Osteoblast (primary cell): ENCODE measurements at regions not wholly inside any gene's neighbourhood (a gene's known extent, or its start where the extent isn't known, plus 50 kb on each side); places are given as distances from the start of the nearest gene placed in this dataset.

Experiments used
- DNase-seq: peaks from one replicate; pipeline ENCODE4 v3.0.0; 2011; ENCODE audit warnings: low spot score, mixed read lengths; ENCODE audit not compliant: insufficient read length; ENCODE audit errors: missing footprints
- H2AFZ ChIP-seq: 2 replicates; pipeline ENCODE4 v1.6.0; 2011; ENCODE audit warnings: mild to moderate bottlenecking, low read length
- H3K27ac ChIP-seq: 2 replicates; pipeline ENCODE4 v1.5.1; 2011; ENCODE audit warnings: mild to moderate bottlenecking, low read depth, low read length, moderate library complexity
- H3K27me3 ChIP-seq: 2 replicates; pipeline ENCODE4 v1.6.0; 2012; ENCODE audit warnings: mild to moderate bottlenecking, control low read depth, inconsistent platforms, low read length, moderate library complexity; ENCODE audit not compliant: insufficient read depth
- H3K36me3 ChIP-seq: 2 replicates; pipeline ENCODE4 v1.5.1; 2011; ENCODE audit warnings: mild to moderate bottlenecking, low read length, control low read depth, moderate library complexity; ENCODE audit not compliant: insufficient read depth
- H3K4me1 ChIP-seq: 2 replicates; pipeline ENCODE4 v1.5.1; 2011; ENCODE audit warnings: mild to moderate bottlenecking, low read length, control low read depth, moderate library complexity; ENCODE audit not compliant: insufficient read depth
- H3K4me2 ChIP-seq: 2 replicates; pipeline ENCODE4 v1.6.0; 2011; ENCODE audit warnings: mild to moderate bottlenecking, low read length; ENCODE audit not compliant: insufficient read depth
- H3K4me3 ChIP-seq: fragments of 200-600 bp; sonication (generic); 3 replicates; pipeline ENCODE4 v1.5.1; 2012; ENCODE audit warnings: mild to moderate bottlenecking, low read length, inconsistent platforms; ENCODE audit not compliant: insufficient read depth
- H3K79me2 ChIP-seq: 2 replicates; pipeline ENCODE4 v1.6.0; 2012; ENCODE audit warnings: mild to moderate bottlenecking, low read length, control low read depth, inconsistent platforms; ENCODE audit not compliant: insufficient read depth
- H3K9me3 ChIP-seq: 2 replicates; pipeline ENCODE4 v1.5.1; 2011; ENCODE audit warnings: low read depth, low read length, control low read depth
- H4K20me1 ChIP-seq: 2 replicates; pipeline ENCODE4 v1.6.0; 2012; ENCODE audit warnings: mild to moderate bottlenecking, low read length, control low read depth; ENCODE audit not compliant: insufficient read depth
- CTCF ChIP-seq: IDR thresholded peaks from 2 replicates; pipeline ENCODE4 v1.5.1; 2011; ENCODE audit warnings: mild to moderate bottlenecking, low read depth, low read length, moderate library complexity; ENCODE audit errors: extremely low read depth

- no peak for TF ChIP-seq CTCF
- no peak overlapping the region for H2AFZ ChIP-seq
- no peaks in the 10 kb centered on the region for H3K36me3 ChIP-seq
- no peak overlapping the region for H3K4me3 ChIP-seq
- H3K4me1 ChIP-seq = peaks cover 4% of the 10 kb centered on the region
- no peaks in the 10 kb centered on the region for H4K20me1 ChIP-seq
- DNase-seq = no peak
- no peak overlapping the region for H3K4me2 ChIP-seq
- no peaks in the 10 kb centered on the region for H3K79me2 ChIP-seq
- H3K27me3 ChIP-seq = peaks cover 14% of the 10 kb centered on the region
- no peaks in the 10 kb centered on the region for H3K9me3 ChIP-seq
- no peak overlapping the region for H3K27ac ChIP-seq
These were observed 122.3 kb downstream of the FOXD2 start for GRCh38 chr1:47559944-47560695.

- peaks cover 4% of the 10 kb centered on the region for H3K27me3 ChIP-seq
- TF ChIP-seq CTCF = no peak
These were observed 123.7 kb downstream of the FOXD2 start for GRCh38 chr1:47561523-47562007.

GRCh38 chr1:47562147-47562546 is 124.3 kb downstream of the FOXD2 start:
- Histone ChIP-seq H3K27ac (no peak overlapping the region), H3K36me3 (no peaks in the 10 kb centered on the region), H3K27me3 (peaks cover 4% of the 10 kb centered on the region), H3K79me2 (no peaks in the 10 kb centered on the region), H4K20me1 (no peaks in the 10 kb centered on the region), H2AFZ (no peak overlapping the region), H3K4me2 (no peak overlapping the region), H3K9me3 (no peaks in the 10 kb centered on the region), H3K4me3 (no peak overlapping the region), H3K4me1 (peaks cover 4% of the 10 kb centered on the region)
- no peak for DNase-seq
- TF ChIP-seq CTCF = no peak

More at GRCh38 chr1:47561523-47562007, 123.7 kb downstream of the FOXD2 start:
- Histone ChIP-seq H3K36me3 (no peaks in the 10 kb centered on the region), H3K27ac (no peak overlapping the region), H2AFZ (no peak overlapping the region), H3K4me1 (peaks cover 4% of the 10 kb centered on the region), H3K4me2 (no peak overlapping the region), H3K9me3 (no peaks in the 10 kb centered on the region), H4K20me1 (no peaks in the 10 kb centered on the region), H3K4me3 (no peak overlapping the region), H3K79me2 (no peaks in the 10 kb centered on the region)
- DNase-seq = no peak

GRCh38 chr1:47562799-47563198 is 125.0 kb downstream of the FOXD2 start:
- Histone ChIP-seq H3K9me3 (no peaks in the 10 kb centered on the region), H3K79me2 (no peaks in the 10 kb centered on the region), H4K20me1 (no peaks in the 10 kb centered on the region), H3K27me3 (peaks cover 4% of the 10 kb centered on the region), H3K4me1 (peaks cover 4% of the 10 kb centered on the region), H3K4me3 (no peak overlapping the region), H3K36me3 (no peaks in the 10 kb centered on the region), H2AFZ (no peak overlapping the region), H3K27ac (no peak overlapping the region), H3K4me2 (no peak overlapping the region)
- TF ChIP-seq CTCF = no peak
- DNase-seq = no peak
